HG02678 (cell line): ENCODE measurements at regions not wholly inside any gene's neighbourhood (a gene's known extent, or its start where the extent isn't known, plus 50 kb on each side); places are given as distances from the start of the nearest gene placed in this dataset.
A peak's percentile ranks its signal among the peaks of the same experiment; 100 is the strongest.
"Not testable (repeated sequence)": the region's sequence is repeated elsewhere in the genome, so short reads cannot be mapped to it uniquely, and the experiment has no call there.

Source experiments
- ATAC-seq: cut with Tn5 transposase; IDR thresholded peaks from one replicate; pipeline ENCODE4 v1.9.1; 2021; ENCODE audit warnings: mild to moderate bottlenecking, moderate library complexity; ENCODE audit not compliant: unreplicated experiment

GRCh38 chr1:186775881-186776560, 52.7 kb upstream of the PLA2G4A start:
- ATAC-seq = no peak

GRCh38 chr1:186775036-186775435, 53.7 kb upstream of the PLA2G4A start:
- no peak for ATAC-seq

- peak; percentile 46 for ATAC-seq
Observed at GRCh38 chr1:186772228-186772627, 56.5 kb upstream of the PLA2G4A start.

- no peak for ATAC-seq
Observed at GRCh38 chr1:186770421-186770820, 58.3 kb upstream of the PLA2G4A start.

- peak; percentile 74 for ATAC-seq
Observed at GRCh38 chr1:186768906-186769305, 59.8 kb upstream of the PLA2G4A start.

GRCh38 chr1:186765446-186765845, 63.3 kb upstream of the PLA2G4A start:
- no peak for ATAC-seq

GRCh38 chr1:186763107-186763506, 65.6 kb upstream of the PLA2G4A start:
- no peak for ATAC-seq

GRCh38 chr1:186762653-186763052, 66.1 kb upstream of the PLA2G4A start:
- no peak for ATAC-seq

- no peak for ATAC-seq
Observed at GRCh38 chr1:186761358-186761757, 67.4 kb upstream of the PLA2G4A start.

GRCh38 chr1:186760446-186760845, 68.3 kb upstream of the PLA2G4A start:
- no peak for ATAC-seq

GRCh38 chr1:186758896-186759606, 69.7 kb upstream of the PLA2G4A start:
- not testable (repeated sequence) for ATAC-seq

GRCh38 chr1:186757851-186758250, 70.9 kb upstream of the PLA2G4A start:
- ATAC-seq = no peak

- ATAC-seq = no peak
Observed at GRCh38 chr1:186754542-186755145, 74.1 kb upstream of the PLA2G4A start.

GRCh38 chr1:186753241-186753640, 73.0 kb upstream of the PTGS2 start:
- ATAC-seq = no peak

- ATAC-seq = no peak
Observed at GRCh38 chr1:186750257-186750656, 70.0 kb upstream of the PTGS2 start.

- no peak for ATAC-seq
Observed at GRCh38 chr1:186749820-186750219, 69.6 kb upstream of the PTGS2 start.

GRCh38 chr1:186747661-186748060, 67.4 kb upstream of the PTGS2 start:
- no peak for ATAC-seq

- no peak for ATAC-seq
Observed at GRCh38 chr1:186745531-186746146, 65.4 kb upstream of the PTGS2 start.

- ATAC-seq = no peak
Observed at GRCh38 chr1:186741640-186742039, 61.4 kb upstream of the PTGS2 start.

- no peak for ATAC-seq
Observed at GRCh38 chr1:186740324-186740723, 60.1 kb upstream of the PTGS2 start.

GRCh38 chr1:186739515-186739914, 59.3 kb upstream of the PTGS2 start:
- ATAC-seq = no peak

- peak; percentile 58 for ATAC-seq
Observed at GRCh38 chr1:186738926-186739325, 58.7 kb upstream of the PTGS2 start.
